CD4-positive, alpha-beta T cell treated with Interferon alpha-2 for 1 hour (primary cell): ENCODE measurements at regions not wholly inside any gene's neighbourhood (a gene's known extent, or its start where the extent isn't known, plus 50 kb on each side); places are given as distances from the start of the nearest gene placed in this dataset.
"Not testable (repeated sequence)": the region's sequence is repeated elsewhere in the genome, so short reads cannot be mapped to it uniquely, and the experiment has no call there.

ENCODE experiments used
- DNase-seq, 2 donors: peaks; one replicate each; pipeline ENCODE4 v3.0.0-alpha.2; 2020 to 2022

DNA sequence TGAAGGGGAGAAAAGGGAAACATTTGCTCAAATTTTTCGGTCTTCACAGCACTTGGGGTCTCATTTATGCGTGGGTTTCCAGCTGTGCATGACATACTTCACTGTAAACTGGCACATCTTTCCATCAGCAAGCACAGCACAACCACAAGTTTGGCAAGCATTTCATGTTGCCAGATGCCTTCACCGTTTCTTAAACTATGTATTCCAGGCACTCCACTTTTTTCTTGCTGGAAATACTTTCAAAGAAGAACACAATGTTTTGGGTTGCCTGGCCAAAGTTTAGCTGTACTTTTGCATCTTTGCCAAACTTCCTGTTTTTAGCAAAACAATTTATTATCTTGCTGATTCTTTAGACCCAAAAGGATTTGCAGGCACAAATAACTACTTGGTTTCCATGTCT is 194.6 kb upstream of the MEIS1 start:
- DNase-seq = no peak

DNA sequence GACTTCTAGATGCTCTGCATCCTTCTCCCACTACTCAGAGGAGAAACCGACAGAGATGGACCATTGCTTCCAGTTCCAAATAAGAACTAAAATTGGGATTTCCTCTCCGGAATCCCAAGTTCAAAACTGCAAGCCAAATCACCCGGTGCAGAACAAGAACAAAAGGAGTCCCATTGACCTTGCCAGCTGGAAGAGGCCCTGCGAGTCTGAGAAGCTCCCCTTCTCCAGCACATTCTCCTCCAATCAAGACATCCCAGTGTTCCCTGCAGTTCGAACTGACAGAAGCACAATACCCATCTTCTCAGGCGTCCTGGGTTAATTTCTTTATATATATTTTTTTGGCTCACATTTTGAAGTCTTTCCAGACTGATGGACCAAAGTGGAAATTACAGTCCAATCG is 195.3 kb upstream of the MEIS1 start:
- DNase-seq = no peak

GRCh38 chr2:66237803-66238379 is 197.0 kb upstream of the MEIS1 start:
- DNase-seq = no peak

DNA sequence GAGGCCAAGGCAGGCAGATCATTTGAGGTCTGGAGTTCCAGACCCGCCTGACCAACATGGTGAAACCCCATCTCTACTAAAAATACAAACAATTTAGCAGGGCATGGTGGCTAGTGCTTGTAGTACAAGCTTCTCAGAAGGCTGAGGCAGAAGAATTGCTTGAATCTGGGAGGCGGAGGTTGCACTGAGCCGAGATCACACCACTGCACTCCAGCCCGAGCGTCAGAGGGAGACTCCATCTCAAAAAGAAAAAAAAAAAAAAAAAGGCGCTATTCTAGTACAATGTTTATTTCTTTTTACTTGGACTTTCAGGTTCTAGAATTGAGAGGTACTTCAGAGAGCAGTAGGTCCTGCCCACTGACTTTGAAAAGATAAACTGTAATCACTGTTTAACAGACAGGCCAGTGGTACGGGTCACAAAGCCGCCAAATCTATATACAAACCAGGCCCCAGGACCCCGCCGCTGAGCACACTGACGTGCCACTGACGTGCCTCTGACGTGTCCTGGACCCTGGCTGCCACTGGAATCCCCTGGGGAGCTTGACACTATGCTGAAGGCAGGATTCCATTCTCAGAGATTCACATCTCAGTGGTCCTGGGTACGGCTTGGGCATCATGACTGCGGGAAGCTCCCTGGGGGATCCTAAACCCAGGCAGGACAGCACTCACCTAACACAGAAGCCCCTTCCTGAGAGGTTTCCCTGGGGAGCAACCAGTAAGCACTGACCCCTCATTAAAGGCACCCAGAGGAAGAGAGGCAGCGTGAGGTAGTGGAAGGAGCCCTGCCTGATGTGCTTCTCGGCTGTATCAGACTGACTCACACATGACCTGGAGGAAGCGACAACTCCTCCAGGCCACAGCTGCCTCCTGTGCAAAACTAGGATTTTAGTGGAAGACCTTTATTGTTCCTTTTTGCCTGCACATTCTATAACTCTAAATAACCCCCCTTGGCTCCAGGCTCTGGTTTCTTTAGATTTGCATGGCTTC is 197.8 kb upstream of the MEIS1 start:
- DNase-seq = no peak

- DNase-seq = no peak
Observed at GRCh38 chr2:66236067-66236685, 198.7 kb upstream of the MEIS1 start.

GRCh38 chr2:66235428-66235827 is 199.5 kb upstream of the MEIS1 start:
- DNase-seq = no peak

- DNase-seq = no peak
Observed at GRCh38 chr2:66233981-66234380, 200.9 kb upstream of the MEIS1 start.

- DNase-seq = no peak
Observed at GRCh38 chr2:66228128-66228547, 206.8 kb upstream of the MEIS1 start.

DNA sequence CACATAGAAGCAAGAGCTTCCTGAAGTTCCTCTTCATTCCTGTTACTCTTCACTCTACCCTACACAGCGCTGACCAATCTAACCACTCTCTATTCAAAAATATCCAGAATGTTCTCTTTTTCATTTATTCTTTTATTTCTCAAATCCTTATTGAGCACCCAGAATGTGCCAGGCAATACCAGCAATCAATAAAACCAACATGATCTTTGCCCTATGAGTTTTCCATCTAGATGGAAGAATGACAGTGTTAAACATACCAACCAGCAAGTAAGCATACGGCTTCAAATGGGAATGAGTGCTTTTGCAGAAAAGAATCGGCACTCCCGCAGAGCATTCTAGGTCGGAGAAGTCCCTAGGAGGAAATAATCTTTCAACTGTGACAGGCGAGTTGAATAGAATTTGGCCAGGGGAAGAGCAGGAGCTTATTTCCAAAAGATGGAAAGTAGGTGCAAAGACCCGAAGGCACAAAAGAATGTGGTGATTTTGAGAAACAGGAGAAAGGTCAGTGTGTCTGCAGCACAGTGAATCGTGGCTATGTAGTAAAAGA is 217.8 kb upstream of the MEIS1 start:
- DNase-seq = no peak

- no peak for DNase-seq
Observed at GRCh38 chr2:66212749-66213148, 222.2 kb upstream of the MEIS1 start.

GRCh38 chr2:66202586-66202985 is 232.3 kb upstream of the MEIS1 start:
- DNase-seq = no peak

GRCh38 chr2:66201242-66201641 is 233.7 kb upstream of the MEIS1 start:
- DNase-seq = no peak

DNA sequence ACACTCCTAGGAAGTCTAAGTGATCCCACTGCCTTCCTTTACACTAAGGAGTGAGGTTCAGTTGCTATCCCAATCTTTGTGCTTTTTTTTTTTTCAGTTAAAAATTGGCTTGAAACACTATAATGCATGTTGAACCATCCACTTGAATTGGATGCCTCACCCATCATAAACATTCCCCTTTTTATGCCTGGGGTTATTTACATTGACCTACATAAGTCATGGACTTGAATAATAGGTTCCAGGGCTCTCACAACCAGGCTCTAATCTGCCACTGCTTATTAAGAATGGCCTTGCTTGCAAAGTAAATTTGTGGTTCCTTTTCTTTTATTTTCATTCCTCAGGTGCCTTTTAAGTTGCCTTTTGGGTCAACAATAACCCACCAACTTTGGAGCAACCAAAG is 236.1 kb upstream of the MEIS1 start:
- no peak for DNase-seq

- no peak for DNase-seq
Observed at GRCh38 chr2:66192888-66193287, 242.0 kb upstream of the MEIS1 start.

GRCh38 chr2:66191311-66191710 is 243.6 kb upstream of the MEIS1 start:
- DNase-seq = no peak

GRCh38 chr2:66189553-66189952 is 245.4 kb upstream of the MEIS1 start:
- DNase-seq = no peak

- DNase-seq = no peak
Observed at GRCh38 chr2:66186537-66186936, 248.4 kb upstream of the MEIS1 start.

DNA sequence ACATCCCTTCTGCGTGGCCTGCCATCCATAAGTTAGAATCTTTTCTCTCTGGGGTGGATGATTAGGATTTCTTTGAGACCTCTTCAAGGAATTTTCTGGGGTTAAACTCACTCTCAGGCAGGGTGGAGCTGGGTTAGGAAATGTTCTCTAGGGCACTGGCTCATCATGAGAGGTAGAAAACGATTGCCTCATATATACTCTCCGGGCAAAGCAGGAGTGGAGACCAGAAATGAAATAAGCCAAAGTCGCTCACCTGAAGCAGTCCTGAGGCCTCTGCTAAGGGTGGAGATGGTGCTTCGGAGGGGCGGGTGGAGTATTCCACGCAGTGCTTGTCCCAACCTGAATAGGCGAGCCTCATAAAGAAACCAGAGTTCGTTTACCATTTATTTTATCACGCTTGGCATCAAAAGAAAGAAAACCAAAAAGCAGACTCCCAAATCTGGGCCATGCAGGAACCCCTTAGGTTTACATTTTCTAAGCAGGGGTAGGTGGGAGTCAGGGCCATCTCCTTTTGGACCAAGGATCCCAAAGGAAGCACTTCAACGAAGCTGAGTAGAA is 249.3 kb upstream of the MEIS1 start:
- DNase-seq = no peak

GRCh38 chr2:66177128-66177796 is 257.7 kb upstream of the MEIS1 start:
- not testable (repeated sequence) for DNase-seq

- no peak for DNase-seq
Observed at GRCh38 chr2:66174491-66174890, 260.4 kb upstream of the MEIS1 start.

DNA sequence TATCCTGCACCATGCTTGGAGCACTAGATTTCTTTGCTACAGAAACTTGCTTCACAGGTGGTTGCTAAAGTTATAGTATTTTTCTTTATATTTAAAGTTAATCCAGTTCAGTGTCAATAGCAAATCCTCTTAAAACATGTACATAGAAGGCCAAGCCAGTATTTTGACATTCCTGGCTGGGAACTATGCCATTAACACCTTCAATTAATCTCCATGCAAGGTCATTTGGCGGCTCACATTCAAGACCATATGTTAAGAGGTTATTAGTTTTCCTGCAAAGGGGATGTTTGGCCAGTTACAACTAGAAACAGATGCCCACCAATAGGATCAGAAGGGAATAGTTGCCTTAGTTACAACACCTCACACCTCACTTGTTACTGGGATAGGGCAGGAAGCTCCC is 261.3 kb upstream of the MEIS1 start:
- no peak for DNase-seq

DNA sequence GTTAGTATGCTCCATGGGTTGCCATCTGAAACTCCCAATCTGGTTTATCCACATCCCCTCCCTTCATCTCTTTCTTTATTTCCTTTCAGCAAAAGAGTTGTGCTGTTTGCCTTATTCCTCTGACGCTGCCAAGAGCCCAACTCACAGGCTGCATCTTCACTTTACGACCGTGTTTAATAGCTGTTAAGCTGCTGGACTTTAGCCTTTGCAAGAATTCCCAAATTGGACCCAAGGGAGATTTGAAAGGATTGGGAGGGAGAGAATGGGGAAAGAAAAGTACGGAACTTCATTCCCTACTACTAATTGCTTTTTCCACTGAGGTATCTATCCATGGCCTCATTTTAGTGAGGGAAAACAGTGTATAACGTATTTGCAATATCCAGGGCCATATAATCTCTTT is 263.4 kb upstream of the MEIS1 start:
- no peak for DNase-seq
